ENCODE measurements at regions not wholly inside any gene's neighbourhood (a gene's known extent, or its start where the extent isn't known, plus 50 kb on each side); places are given as distances from the start of the nearest gene placed in this dataset.

- FAIRE-seq (no peak), DNase-seq (ENCODE audit: low read depth) (no peak)
- peaks cover 1% of the 10 kb centered on the region for H3K27me3 ChIP-seq (ENCODE audit: control insufficient read depth, insufficient read depth, low read length)
- H3K36me3 ChIP-seq (ENCODE audit: control insufficient read depth, insufficient read depth, low read length) = no peaks in the 10 kb centered on the region
- H3K4me3 ChIP-seq (ENCODE audit: low read depth, low read length) = no peak overlapping the region
- TF ChIP-seq, protein P1, sequence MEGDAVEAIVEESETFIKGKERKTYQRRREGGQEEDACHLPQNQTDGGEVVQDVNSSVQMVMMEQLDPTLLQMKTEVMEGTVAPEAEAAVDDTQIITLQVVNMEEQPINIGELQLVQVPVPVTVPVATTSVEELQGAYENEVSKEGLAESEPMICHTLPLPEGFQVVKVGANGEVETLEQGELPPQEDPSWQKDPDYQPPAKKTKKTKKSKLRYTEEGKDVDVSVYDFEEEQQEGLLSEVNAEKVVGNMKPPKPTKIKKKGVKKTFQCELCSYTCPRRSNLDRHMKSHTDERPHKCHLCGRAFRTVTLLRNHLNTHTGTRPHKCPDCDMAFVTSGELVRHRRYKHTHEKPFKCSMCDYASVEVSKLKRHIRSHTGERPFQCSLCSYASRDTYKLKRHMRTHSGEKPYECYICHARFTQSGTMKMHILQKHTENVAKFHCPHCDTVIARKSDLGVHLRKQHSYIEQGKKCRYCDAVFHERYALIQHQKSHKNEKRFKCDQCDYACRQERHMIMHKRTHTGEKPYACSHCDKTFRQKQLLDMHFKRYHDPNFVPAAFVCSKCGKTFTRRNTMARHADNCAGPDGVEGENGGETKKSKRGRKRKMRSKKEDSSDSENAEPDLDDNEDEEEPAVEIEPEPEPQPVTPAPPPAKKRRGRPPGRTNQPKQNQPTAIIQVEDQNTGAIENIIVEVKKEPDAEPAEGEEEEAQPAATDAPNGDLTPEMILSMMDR (IDR thresholded peaks at IDR 0.05; ENCODE audit: insufficient read depth, low read length, severe bottlenecking) = no peak
Measured at GRCh38 chr1:201606096-201606495, 67.2 kb downstream of the NAV1 start.

GRCh38 chr1:201606623-201607022, 67.7 kb downstream of the NAV1 start:
- TF ChIP-seq, protein P1 (IDR thresholded peaks at IDR 0.05; ENCODE audit: insufficient read depth, low read length, severe bottlenecking) = no peak
- DNase-seq (ENCODE audit: low read depth) (no peak), FAIRE-seq (no peak)
- Histone ChIP-seq H3K27me3 (ENCODE audit: control insufficient read depth, insufficient read depth, low read length) (peaks cover 1% of the 10 kb centered on the region), H3K4me3 (ENCODE audit: low read depth, low read length) (no peak overlapping the region), H3K36me3 (ENCODE audit: control insufficient read depth, insufficient read depth, low read length) (no peaks in the 10 kb centered on the region)

GRCh38 chr1:201608635-201609395, 69.9 kb downstream of the NAV1 start:
- H3K36me3 ChIP-seq (ENCODE audit: control insufficient read depth, insufficient read depth, low read length) = no peaks in the 10 kb centered on the region
- DNase-seq (ENCODE audit: low read depth) (no peak), FAIRE-seq (no peak)
- peaks cover 1% of the 10 kb centered on the region for H3K27me3 ChIP-seq (ENCODE audit: control insufficient read depth, insufficient read depth, low read length)
- TF ChIP-seq, protein P1 (IDR thresholded peaks at IDR 0.05; ENCODE audit: insufficient read depth, low read length, severe bottlenecking) = no peak
- H3K4me3 ChIP-seq (ENCODE audit: low read depth, low read length) = no peak overlapping the region

DNA sequence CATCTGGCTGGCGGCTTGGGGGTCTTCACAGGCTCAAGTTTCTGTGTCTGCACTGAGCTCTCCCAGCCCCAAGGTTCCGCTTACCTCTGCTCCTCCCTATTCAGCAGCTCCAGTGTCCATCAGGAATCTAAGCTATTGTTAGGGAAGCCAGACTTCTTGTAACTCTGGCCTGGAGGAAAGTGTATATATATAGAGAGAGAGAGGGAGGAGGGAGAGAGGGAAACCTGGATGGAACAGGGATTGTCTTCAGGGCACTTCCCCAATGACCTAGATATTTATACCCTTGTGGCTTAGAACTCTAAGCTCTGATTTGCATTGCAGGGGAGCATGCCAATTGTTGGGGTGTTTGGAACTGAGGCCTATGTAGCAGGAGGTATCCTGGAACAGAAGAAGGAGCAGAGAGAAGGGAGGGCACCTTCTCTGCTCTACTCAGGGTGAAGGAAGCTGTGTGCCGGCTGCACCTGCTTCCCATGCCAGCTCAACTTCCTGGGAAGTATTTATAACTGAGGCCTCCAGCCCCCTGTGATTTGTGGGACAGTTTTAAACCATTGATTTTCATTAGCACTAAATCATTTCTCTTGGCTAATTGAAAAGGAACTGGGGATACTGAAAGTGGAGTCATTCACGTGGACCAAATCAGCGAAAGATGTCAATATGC, 70.9 kb downstream of the NAV1 start:
- Histone ChIP-seq H3K4me3 (ENCODE audit: low read depth, low read length) (no peak overlapping the region), H3K27me3 (ENCODE audit: control insufficient read depth, insufficient read depth, low read length) (peaks cover 1% of the 10 kb centered on the region), H3K36me3 (ENCODE audit: control insufficient read depth, insufficient read depth, low read length) (no peaks in the 10 kb centered on the region)
- TF ChIP-seq, protein P1 (IDR thresholded peaks at IDR 0.05; ENCODE audit: insufficient read depth, low read length, severe bottlenecking) = no peak
- DNase-seq (ENCODE audit: low read depth) (no peak), FAIRE-seq (no peak)

- peaks cover 1% of the 10 kb centered on the region for H3K27me3 ChIP-seq (ENCODE audit: control insufficient read depth, insufficient read depth, low read length)
- FAIRE-seq (no peak), DNase-seq (ENCODE audit: low read depth) (no peak)
- no peak overlapping the region for H3K4me3 ChIP-seq (ENCODE audit: low read depth, low read length)
- TF ChIP-seq, protein P1 (IDR thresholded peaks at IDR 0.05; ENCODE audit: insufficient read depth, low read length, severe bottlenecking) = no peak
- no peaks in the 10 kb centered on the region for H3K36me3 ChIP-seq (ENCODE audit: control insufficient read depth, insufficient read depth, low read length)
Measured at GRCh38 chr1:201610858-201611257, 71.9 kb downstream of the NAV1 start.
